ENCODE measurements at regions not wholly inside any gene's neighbourhood (a gene's known extent, or its start where the extent isn't known, plus 50 kb on each side); places are given as distances from the start of the nearest gene placed in this dataset.

GRCh38 chr1:59071876-59072582, 224.9 kb upstream of the FGGY start:
- no peak overlapping the region for H3K4me2 ChIP-seq (ENCODE audit: insufficient read depth, low read length)
- no peaks in the 10 kb centered on the region for H3K79me2 ChIP-seq (ENCODE audit: insufficient read depth, low read length)
- no peak overlapping the region for H3K27ac ChIP-seq (ENCODE audit: low read depth, low read length)
- H3K9me3 ChIP-seq (ENCODE audit: low read depth, low read length), result no peaks in the 10 kb centered on the region
- no peak for TF ChIP-seq CTCF (IDR thresholded peaks at IDR 0.05; ENCODE audit: extremely low read depth, low read depth, low read length)
- H3K27me3 ChIP-seq (ENCODE audit: insufficient read depth, low read length), result no peaks in the 10 kb centered on the region
- H3K36me3 ChIP-seq (ENCODE audit: insufficient read depth, low read length), result no peaks in the 10 kb centered on the region
- H3K4me1 ChIP-seq (ENCODE audit: insufficient read depth, low read length), result no peaks in the 10 kb centered on the region
- H4K20me1 ChIP-seq (ENCODE audit: insufficient read depth, low read length), result no peaks in the 10 kb centered on the region
- DNase-seq (ENCODE audit: insufficient read length, low spot score, missing footprints), result no peak
- no peak overlapping the region for H3K4me3 ChIP-seq (ENCODE audit: insufficient read depth, low read length)
- peak overlapping the region; percentile 45 for H2AFZ ChIP-seq (ENCODE audit: low read length)

GRCh38 chr1:59072583-59072947, 224.3 kb upstream of the FGGY start:
- H3K4me1 ChIP-seq (ENCODE audit: insufficient read depth, low read length), result no peaks in the 10 kb centered on the region
- no peaks in the 10 kb centered on the region for H3K79me2 ChIP-seq (ENCODE audit: insufficient read depth, low read length)
- H3K27me3 ChIP-seq (ENCODE audit: insufficient read depth, low read length), result no peaks in the 10 kb centered on the region
- H3K9me3 ChIP-seq (ENCODE audit: low read depth, low read length), result no peaks in the 10 kb centered on the region
- no peak overlapping the region for H3K4me3 ChIP-seq (ENCODE audit: insufficient read depth, low read length)
- H4K20me1 ChIP-seq (ENCODE audit: insufficient read depth, low read length), result no peaks in the 10 kb centered on the region
- peak overlapping the region; percentile 45 for H2AFZ ChIP-seq (ENCODE audit: low read length)
- H3K4me2 ChIP-seq (ENCODE audit: insufficient read depth, low read length), result no peak overlapping the region
- no peak for TF ChIP-seq CTCF (IDR thresholded peaks at IDR 0.05; ENCODE audit: extremely low read depth, low read depth, low read length)
- H3K36me3 ChIP-seq (ENCODE audit: insufficient read depth, low read length), result no peaks in the 10 kb centered on the region
- DNase-seq (ENCODE audit: insufficient read length, low spot score, missing footprints), result no peak
- H3K27ac ChIP-seq (ENCODE audit: low read depth, low read length), result no peak overlapping the region

- H2AFZ ChIP-seq (ENCODE audit: low read length), result no peak overlapping the region
- H3K27ac ChIP-seq (ENCODE audit: low read depth, low read length), result no peak overlapping the region
- H3K27me3 ChIP-seq (ENCODE audit: insufficient read depth, low read length), result no peaks in the 10 kb centered on the region
- no peaks in the 10 kb centered on the region for H3K79me2 ChIP-seq (ENCODE audit: insufficient read depth, low read length)
- no peak for TF ChIP-seq CTCF (IDR thresholded peaks at IDR 0.05; ENCODE audit: extremely low read depth, low read depth, low read length)
- no peaks in the 10 kb centered on the region for H4K20me1 ChIP-seq (ENCODE audit: insufficient read depth, low read length)
- DNase-seq (ENCODE audit: insufficient read length, low spot score, missing footprints), result no peak
- H3K4me3 ChIP-seq (ENCODE audit: insufficient read depth, low read length), result no peak overlapping the region
- H3K4me2 ChIP-seq (ENCODE audit: insufficient read depth, low read length), result no peak overlapping the region
- H3K9me3 ChIP-seq (ENCODE audit: low read depth, low read length), result no peaks in the 10 kb centered on the region
- H3K4me1 ChIP-seq (ENCODE audit: insufficient read depth, low read length), result peaks cover 7% of the 10 kb centered on the region
- H3K36me3 ChIP-seq (ENCODE audit: insufficient read depth, low read length), result no peaks in the 10 kb centered on the region
Observed at GRCh38 chr1:59074598-59074997, 222.3 kb upstream of the FGGY start.

- H3K4me3 ChIP-seq (ENCODE audit: insufficient read depth, low read length), result no peak overlapping the region
- no peak for TF ChIP-seq CTCF (IDR thresholded peaks at IDR 0.05; ENCODE audit: extremely low read depth, low read depth, low read length)
- H3K9me3 ChIP-seq (ENCODE audit: low read depth, low read length), result no peaks in the 10 kb centered on the region
- no peaks in the 10 kb centered on the region for H3K79me2 ChIP-seq (ENCODE audit: insufficient read depth, low read length)
- H3K27ac ChIP-seq (ENCODE audit: low read depth, low read length), result no peak overlapping the region
- H3K36me3 ChIP-seq (ENCODE audit: insufficient read depth, low read length), result no peaks in the 10 kb centered on the region
- peaks cover 11% of the 10 kb centered on the region for H3K4me1 ChIP-seq (ENCODE audit: insufficient read depth, low read length)
- H4K20me1 ChIP-seq (ENCODE audit: insufficient read depth, low read length), result no peaks in the 10 kb centered on the region
- no peak for DNase-seq (ENCODE audit: insufficient read length, low spot score, missing footprints)
- H3K4me2 ChIP-seq (ENCODE audit: insufficient read depth, low read length), result no peak overlapping the region
- H2AFZ ChIP-seq (ENCODE audit: low read length), result no peak overlapping the region
- H3K27me3 ChIP-seq (ENCODE audit: insufficient read depth, low read length), result no peaks in the 10 kb centered on the region
Observed at GRCh38 chr1:59075021-59075420, 221.9 kb upstream of the FGGY start.

Measured in osteoblast (primary cell).